LNCAP (cell line): ENCODE measurements at regions not wholly inside any gene's neighbourhood (a gene's known extent, or its start where the extent isn't known, plus 50 kb on each side); places are given as distances from the start of the nearest gene placed in this dataset.
A peak's percentile ranks its signal among the peaks of the same experiment; 100 is the strongest.

Experiments
- CTCF ChIP-seq: fragments of 450-650 bp; IDR thresholded peaks from 2 replicates; pipeline ENCODE4 v1.5.1; 2017; ENCODE audit warnings: mild to moderate bottlenecking

GRCh38 chr10:78849731-78850130 lies 219.0 kb upstream of the ZMIZ1 start:
- TF ChIP-seq CTCF = no peak

GRCh38 chr10:78850644-78851435 lies 217.9 kb upstream of the ZMIZ1 start:
- TF ChIP-seq CTCF = no peak

- TF ChIP-seq CTCF = no peak
Measured at GRCh38 chr10:78851647-78852046, 217.1 kb upstream of the ZMIZ1 start.

GRCh38 chr10:78852466-78853240 lies 216.1 kb upstream of the ZMIZ1 start:
- TF ChIP-seq CTCF = peak; percentile 31; the same call in 1 of the 2 replicates

GRCh38 chr10:78853864-78854263 lies 214.9 kb upstream of the ZMIZ1 start:
- no peak for TF ChIP-seq CTCF

- TF ChIP-seq CTCF = no peak
Measured at GRCh38 chr10:78856421-78856820, 212.3 kb upstream of the ZMIZ1 start.

GRCh38 chr10:78857193-78857592 lies 211.6 kb upstream of the ZMIZ1 start:
- TF ChIP-seq CTCF = no peak
